A549 (cell line): ENCODE measurements at regions not wholly inside any gene's neighbourhood (a gene's known extent, or its start where the extent isn't known, plus 50 kb on each side); places are given as distances from the start of the nearest gene placed in this dataset.
A peak's percentile ranks its signal among the peaks of the same experiment; 100 is the strongest.

Experiments
- ATAC-seq, 2 experiments: fragments of 200-7000 bp in 1 of 2; fragments of >200 bp in 1 of 2; cut with Nextera tagmentation in 1 of 2; cut with Tn5 transposase in 1 of 2; 3 replicates each; pipeline versions ENCODE4 v1.8.0 to v1.9.1; 2018 to 2020; ENCODE audit warnings: mild to moderate bottlenecking in 1 of 2, moderate library complexity in 1 of 2
- CTCF ChIA-PET: fragments of 300-600 bp; sonication (Branson Sonifier 250); formaldehyde crosslinking; extraction: SDS; loops from one replicate; lab custom pipeline; 2021; ENCODE audit warnings: antibody characterized with exemption, inconsistent platforms; lab: Yijun Ruan, JAX
- POLR2A ChIA-PET: fragments of 350-600 bp; formaldehyde crosslinking; extraction: SDS; loops from one replicate; lab custom pipeline; 2021; ENCODE audit warnings: antibody characterized with exemption, inconsistent platforms; lab: Yijun Ruan, JAX
- DNase-seq, 2 experiments: peaks; one replicate each; pipeline versions ENCODE4 v3.0.0 to v3.0.0-alpha.2; 2011 to 2016; ENCODE audit warnings: low read depth in 1 of 2, low spot score in 1 of 2
- FAIRE-seq: peaks from 2 replicates; lab custom pipeline; 2011; peaks lifted over from hg19 to GRCh38; lab: Jason Lieb, UNC
- H3K27ac ChIP-seq, 2 experiments: fragments of >200 bp; sonication (Bioruptor Twin); formaldehyde crosslinking; 3 replicates each; pipeline ENCODE4 v1.5.1; 2016 to 2017
- H3K4me1 ChIP-seq: fragments of >200 bp; sonication (Bioruptor Twin); formaldehyde crosslinking; 3 replicates; pipeline ENCODE4 v1.6.1; 2016
- H3K4me2 ChIP-seq: fragments of >200 bp; sonication (Bioruptor Twin); formaldehyde crosslinking; 3 replicates; pipeline ENCODE4 v1.6.1; 2016
- H3K4me3 ChIP-seq: fragments of >200 bp; sonication (Bioruptor Twin); formaldehyde crosslinking; 3 replicates; pipeline ENCODE4 v1.5.1; 2016
- H3K9me3 ChIP-seq: fragments of >200 bp; sonication (Bioruptor Twin); formaldehyde crosslinking; 3 replicates; pipeline ENCODE4 v1.6.1; 2016
- ATOH8 ChIP-seq: fragments of 250-450 bp; sonication (Bioruptor Pico); IDR thresholded peaks from 2 replicates; pipeline ENCODE4 v1.5.0; 2020; ENCODE audit warnings: low read depth, mild to moderate bottlenecking, moderate library complexity
- CBX8 ChIP-seq: fragments of 200-600 bp; sonication (generic); IDR thresholded peaks from 2 replicates; pipeline ENCODE4 v1.6.1; 2016
- CEBPB ChIP-seq, 2 experiments: fragments of >200 bp in 1 of 2; sonication (Bioruptor Twin) in 1 of 2; formaldehyde crosslinking in 1 of 2; IDR thresholded peaks; 2 replicates each; pipeline ENCODE4 v1.6.1; 2012 to 2016
- CHD2 ChIP-seq: fragments of 150-350 bp; IDR thresholded peaks from 2 replicates; pipeline ENCODE4 v1.6.1; 2014; ENCODE audit warnings: low read length; ENCODE audit not compliant: partially characterized antibody
- CTCF ChIP-seq: fragments of >200 bp; sonication (Bioruptor Twin); formaldehyde crosslinking; IDR thresholded peaks from 3 replicates; pipeline ENCODE4 v1.5.1; 2016
- E2F6 ChIP-seq: IDR thresholded peaks from 2 replicates; pipeline ENCODE4 v1.6.1; 2012; ENCODE audit warnings: low read depth, borderline replicate concordance
- EHF ChIP-seq: fragments of 250-450 bp; sonication (Bioruptor Pico); IDR thresholded peaks from 2 replicates; pipeline ENCODE4 v1.5.0; 2020; ENCODE audit warnings: mild to moderate bottlenecking
- EP300 ChIP-seq, 2 experiments: fragments of >200 bp; sonication (Bioruptor Twin); formaldehyde crosslinking; IDR thresholded peaks; 2 replicates in 1 of 2; 3 replicates in 1 of 2; pipeline ENCODE4 v1.6.1; 2016 to 2017
- FOSB ChIP-seq: fragments of 250-450 bp; sonication (Bioruptor Pico); IDR thresholded peaks from 2 replicates; pipeline ENCODE4 v1.5.0; 2020; ENCODE audit warnings: mild to moderate bottlenecking, moderate library complexity
- FOSL2 ChIP-seq, 2 experiments: fragments of 450-650 bp in 1 of 2; fragments of >200 bp in 1 of 2; sonication (Bioruptor Twin) in 1 of 2; formaldehyde crosslinking; IDR thresholded peaks; 2 replicates each; pipeline versions ENCODE4 v1.5.0 to v1.6.1; 2016 to 2020; ENCODE audit warnings: mild to moderate bottlenecking in 1 of 2, moderate library complexity in 1 of 2
- HES2 ChIP-seq: fragments of >200 bp; sonication (Bioruptor Twin); formaldehyde crosslinking; IDR thresholded peaks from 2 replicates; pipeline ENCODE4 v1.6.1; 2016
- HOXA7 ChIP-seq: fragments of 250-450 bp; sonication (Bioruptor Pico); IDR thresholded peaks from 2 replicates; pipeline ENCODE4 v1.5.0; 2020; ENCODE audit warnings: mild to moderate bottlenecking, moderate library complexity
- MAX ChIP-seq: IDR thresholded peaks from 2 replicates; pipeline ENCODE4 v1.6.1; 2012
- MAZ ChIP-seq: fragments of 150-350 bp; IDR thresholded peaks from 2 replicates; pipeline ENCODE4 v1.6.1; 2014; ENCODE audit warnings: antibody characterized with exemption, low read depth, low read length, borderline replicate concordance
- NFE2L2 ChIP-seq: fragments of 150-350 bp; conservative IDR thresholded peaks from 2 replicates; pipeline ENCODE4 v1.6.1; 2014; ENCODE audit warnings: low read length
- NPAS2 ChIP-seq: fragments of 250-450 bp; sonication (Bioruptor Pico); IDR thresholded peaks from 2 replicates; pipeline ENCODE4 v1.8.0; 2022; ENCODE audit warnings: mild to moderate bottlenecking, moderate library complexity, borderline replicate concordance
- NR3C1 ChIP-seq: fragments of >200 bp; sonication (Bioruptor Twin); formaldehyde crosslinking; IDR thresholded peaks from 3 replicates; pipeline ENCODE4 v1.6.1; 2017
- PHF8 ChIP-seq: fragments of 200-600 bp; sonication (generic); IDR thresholded peaks from 2 replicates; pipeline ENCODE4 v1.6.1; 2016; ENCODE audit warnings: low read depth, mild to moderate bottlenecking, antibody characterized with exemption, moderate library complexity, borderline replicate concordance
- RAD21 ChIP-seq, 2 experiments: fragments of >200 bp in 1 of 2; sonication (Bioruptor Twin) in 1 of 2; formaldehyde crosslinking in 1 of 2; IDR thresholded peaks in 1 of 2; conservative IDR thresholded peaks in 1 of 2; 2 replicates in 1 of 2; 3 replicates in 1 of 2; pipeline ENCODE4 v1.6.1; 2012 to 2018; ENCODE audit warnings: inconsistent platforms in 1 of 2
- RARB ChIP-seq: fragments of 250-450 bp; sonication (Bioruptor Pico); IDR thresholded peaks from 2 replicates; pipeline ENCODE4 v1.8.0; 2021; ENCODE audit warnings: mild to moderate bottlenecking, moderate library complexity
- RFX5 ChIP-seq: fragments of 450-650 bp; IDR thresholded peaks from 2 replicates; pipeline ENCODE4 v1.7.1; 2014; ENCODE audit warnings: antibody characterized with exemption, mild to moderate bottlenecking, moderate library complexity
- SMC3 ChIP-seq: fragments of >200 bp; sonication (Bioruptor Twin); formaldehyde crosslinking; IDR thresholded peaks from 3 replicates; pipeline ENCODE4 v1.6.1; 2018; ENCODE audit warnings: inconsistent platforms
- TP53 ChIP-seq: fragments of 250-450 bp; sonication (Bioruptor Pico); IDR thresholded peaks from 2 replicates; pipeline ENCODE4 v1.5.0; 2021; ENCODE audit warnings: mild to moderate bottlenecking, moderate library complexity
- USF2 ChIP-seq: fragments of 450-650 bp; IDR thresholded peaks from 2 replicates; pipeline ENCODE4 v1.6.1; 2014; ENCODE audit warnings: antibody characterized with exemption
- ZC3H11A ChIP-seq: fragments of 450-650 bp; IDR thresholded peaks from 2 replicates; pipeline ENCODE4 v1.6.1; 2014; ENCODE audit warnings: antibody characterized with exemption, mild to moderate bottlenecking
- WGBS: methylation state at CpG from one replicate; pipeline ENCODE4 v1.1.6; 2017; ENCODE audit errors: missing lambda C conversion rate; 5-methylcytosine and 5-hydroxymethylcytosine counted together

GRCh38 chr6:117174835-117175360, 90.5 kb upstream of the VGLL2 start:
- H3K4me2 ChIP-seq, result no peak overlapping the region
- no peak for TF ChIP-seq EHF (CRISPR knock-in tag)
- no peak for TF ChIP-seq TP53
- no peak for TF ChIP-seq HOXA7 (CRISPR knock-in tag)
- no peak for TF ChIP-seq RAD21 (conservative IDR thresholded peaks at IDR 0.05 in 1 of 2, IDR thresholded peaks at IDR 0.05 in 1 of 2)
- no peak for TF ChIP-seq HES2
- TF ChIP-seq FOSB, result no peak
- no peak for TF ChIP-seq CEBPB (IDR thresholded peaks at IDR 0.05)
- no peak for TF ChIP-seq RFX5
- no peak for TF ChIP-seq NPAS2 (CRISPR knock-in tag)
- TF ChIP-seq NR3C1, result no peak
- TF ChIP-seq MAX, result no peak
- H3K27ac ChIP-seq, result no peak overlapping the region
- DNase-seq, result no peak
- H3K9me3 ChIP-seq, result no peaks in the 10 kb centered on the region
- no peak overlapping the region for H3K4me3 ChIP-seq
- ATAC-seq, result no peak
- ChIA-PET CTCF (no interaction called here), POLR2A (no interaction called here)
- FAIRE-seq, result no peak
- H3K4me1 ChIP-seq, result no peaks in the 10 kb centered on the region

GRCh38 chr6:117188627-117189201, 76.6 kb upstream of the VGLL2 start:
- CTCF ChIA-PET, result no interaction called here

More at GRCh38 chr6:117188627-117189201, 76.6 kb upstream of the VGLL2 start:
- no peaks in the 10 kb centered on the region for H3K9me3 ChIP-seq
- no peak overlapping the region for H3K4me3 ChIP-seq
- no peak for DNase-seq
- FAIRE-seq, result no peak
- POLR2A ChIA-PET, result no interaction called here
- H3K4me1 ChIP-seq, result no peaks in the 10 kb centered on the region
- H3K4me2 ChIP-seq, result no peak overlapping the region
- WGBS, result 2% methylated on average over 2 of the region's 2 CpGs
- TF ChIP-seq NFE2L2, result no peak
- no peak for TF ChIP-seq E2F6
- no peak for TF ChIP-seq RARB (CRISPR knock-in tag)
- no peak for TF ChIP-seq ATOH8 (CRISPR knock-in tag)
- no peak for TF ChIP-seq MAZ
- TF ChIP-seq CBX8, result no peak
- TF ChIP-seq SMC3, result peak; percentile 18; the same call in 1 of the 3 replicates
- no peak for TF ChIP-seq PHF8
- TF ChIP-seq EP300 (IDR thresholded peaks at IDR 0.05), result no peak
- TF ChIP-seq RAD21 (conservative IDR thresholded peaks at IDR 0.05 in 1 of 2, IDR thresholded peaks at IDR 0.05 in 1 of 2), result peak in 1 of 2 experiments; percentile 27; a peak in 2 of 5 replicates
- TF ChIP-seq FOSL2 (IDR thresholded peaks at IDR 0.05), result no peak
- no peak for TF ChIP-seq FOSL2 (CRISPR knock-in tag; IDR thresholded peaks at IDR 0.05)
- no peak for TF ChIP-seq EHF (CRISPR knock-in tag)
- TF ChIP-seq ZC3H11A, result no peak
- peak; percentile 32 for TF ChIP-seq CTCF
- TF ChIP-seq CHD2, result no peak
- TF ChIP-seq USF2, result no peak
- H3K27ac ChIP-seq, result no peak overlapping the region
- ATAC-seq, result no peak
